K562 (cell line): ENCODE measurements at regions not wholly inside any gene's neighbourhood (a gene's known extent, or its start where the extent isn't known, plus 50 kb on each side); places are given as distances from the start of the nearest gene placed in this dataset.

Source experiments
- ATAC-seq: fragments of 200-7000 bp; cut with Tn5 transposase; 3 replicates; pipeline ENCODE4 v1.9.1; 2020; ENCODE audit warnings: moderate library complexity
- BruUV-seq: library from RNA; stranded (reverse); fragments of 400-500 nt; replicated peaks from 2 replicates; lab custom pipeline; 2021; lab: Mats Ljungman, UMichigan
- CTCF ChIA-PET: fragments of 300-600 bp; formaldehyde crosslinking; extraction: SDS; loops from one replicate; lab custom pipeline; 2021; ENCODE audit warnings: low intra/inter-chr PET ratio; lab: Yijun Ruan, JAX
- POLR2A ChIA-PET: fragments of 300-600, 350-650 bp; sonication (Branson Sonifier 250); formaldehyde crosslinking; extraction: SDS; loops from one replicate; lab custom pipeline; 2021; ENCODE audit warnings: antibody characterized with exemption, inconsistent platforms; lab: Yijun Ruan, JAX
- DNase-seq, 4 experiments: peaks; one replicate each; pipeline versions ENCODE4 v3.0.0 to v3.0.0-alpha.2; 2011 to 2018; ENCODE audit warnings: low spot score in 3 of 4, mixed read lengths in 3 of 4; ENCODE audit errors: extremely low read depth in 1 of 4
- FAIRE-seq: peaks from 2 replicates; lab custom pipeline; 2011; peaks lifted over from hg19 to GRCh38; lab: Jason Lieb, UNC
- H2AFZ ChIP-seq: 2 replicates; pipeline ENCODE4 v1.6.0; 2011; ENCODE audit warnings: low read depth, low read length, control low read depth, inconsistent platforms
- H3K27ac ChIP-seq: fragments of 200-600 bp; 3 replicates; pipeline ENCODE4 v1.8.0; 2011; ENCODE audit warnings: low read depth, mild to moderate bottlenecking, control low read depth, inconsistent platforms, low read length, moderate library complexity, mixed read lengths; ENCODE audit errors: extremely low read depth
- H3K27me3 ChIP-seq, 2 experiments: fragments of 300-600 bp in 1 of 2; 2 replicates in 1 of 2; 3 replicates in 1 of 2; pipeline versions ENCODE4 v1.6.0 to v1.8.0; 2011; ENCODE audit warnings: inconsistent platforms in 2 of 2, low read length in 2 of 2, mild to moderate bottlenecking in 1 of 2, mixed read lengths in 1 of 2, moderate library complexity in 1 of 2; ENCODE audit not compliant: control insufficient read depth in 2 of 2, insufficient read depth in 2 of 2
- H3K36me3 ChIP-seq: fragments of 300-600 bp; 3 replicates; pipeline ENCODE4 v1.8.0; 2011; ENCODE audit warnings: mild to moderate bottlenecking, low read length, inconsistent platforms; ENCODE audit not compliant: control insufficient read depth, insufficient read depth
- H3K4me1 ChIP-seq, 2 experiments: fragments of 200-600 bp in 1 of 2; replicated peaks in 1 of 2; 2 replicates in 1 of 2; 3 replicates in 1 of 2; pipeline versions ENCODE4 v1.5.1 to v1.8.0; 2011; ENCODE audit warnings: inconsistent platforms in 2 of 2, low read length in 2 of 2, mild to moderate bottlenecking in 1 of 2, mixed read lengths in 1 of 2, moderate library complexity in 1 of 2; ENCODE audit not compliant: control insufficient read depth in 2 of 2, insufficient read depth in 2 of 2
- H3K4me2 ChIP-seq: 2 replicates; pipeline ENCODE4 v1.6.1; 2011; ENCODE audit warnings: low read length, control low read depth, inconsistent platforms, mixed read lengths; ENCODE audit not compliant: insufficient read depth
- H3K4me3 ChIP-seq: fragments of 200-600 bp; sonication (generic), shearing (Covaris generic); 2 replicates; pipeline ENCODE4 v1.5.1; 2016; ENCODE audit warnings: control low read depth, inconsistent platforms
- H3K79me2 ChIP-seq: fragments of 200-600 bp; 3 replicates; pipeline ENCODE4 v1.8.0; 2011; ENCODE audit warnings: low read length, inconsistent platforms; ENCODE audit not compliant: control insufficient read depth, insufficient read depth
- H3K9ac ChIP-seq, 2 experiments: 2 replicates each; pipeline versions ENCODE4 v1.6.0 to v1.6.1; 2011; ENCODE audit warnings: low read depth in 2 of 2, low read length in 2 of 2, control low read depth in 1 of 2, inconsistent platforms in 1 of 2, mild to moderate bottlenecking in 1 of 2, mixed read lengths in 1 of 2; ENCODE audit not compliant: insufficient read depth in 1 of 2
- H3K9me1 ChIP-seq: one replicate; pipeline ENCODE4 v1.6.0; 2011; ENCODE audit warnings: inconsistent platforms, mild to moderate bottlenecking, low read length, moderate library complexity; ENCODE audit not compliant: control insufficient read depth, insufficient read depth
- H3K9me3 ChIP-seq: replicated peaks from 2 replicates; pipeline ENCODE4 v1.5.1; 2011; ENCODE audit warnings: low read depth, low read length, inconsistent platforms; ENCODE audit not compliant: control insufficient read depth, insufficient read depth
- H4K20me1 ChIP-seq: replicated peaks from 2 replicates; pipeline ENCODE4 v1.6.1; 2011; ENCODE audit warnings: low read length, inconsistent platforms, mixed read lengths; ENCODE audit not compliant: control insufficient read depth, insufficient read depth
- BRCA1 ChIP-seq, 2 experiments: fragments of 450-650 bp in 1 of 2; sonication (generic) in 1 of 2; formaldehyde crosslinking in 1 of 2; IDR thresholded peaks; 2 replicates each; pipeline versions ENCODE4 v1.5.0 to v1.6.1; 2017 to 2020; ENCODE audit warnings: mild to moderate bottlenecking in 1 of 2, missing genetic modification reagents in 1 of 2
- NRF1 ChIP-seq, 2 experiments: fragments of 450-650 bp; IDR thresholded peaks in 1 of 2; conservative IDR thresholded peaks in 1 of 2; 2 replicates each; pipeline ENCODE4 v1.6.1; 2014; ENCODE audit warnings: mild to moderate bottlenecking in 2 of 2
- RBM25 ChIP-seq: fragments of 200-400 bp; formaldehyde crosslinking; IDR thresholded peaks from 2 replicates; pipeline ENCODE4 v1.6.1; 2018; ENCODE audit warnings: low read length, low read depth, moderate library complexity; ENCODE audit not compliant: severe bottlenecking
- ZNF253 ChIP-seq: fragments of 250-450 bp; sonication (Bioruptor Pico); conservative IDR thresholded peaks from 2 replicates; pipeline ENCODE4 v1.6.1; 2021; ENCODE audit warnings: mild to moderate bottlenecking
- ZNF586 ChIP-seq: fragments of 450-650 bp; formaldehyde crosslinking; conservative IDR thresholded peaks from 2 replicates; pipeline ENCODE4 v1.4.0; 2020; ENCODE audit warnings: mild to moderate bottlenecking, moderate library complexity
- WGBS: fragments of 100-300 bp; shearing (Covaris generic); methylation state at CpG from one replicate; pipeline ENCODE4 v1.1.6; 2016; ENCODE audit warnings: low coverage, mixed read lengths; ENCODE audit not compliant: insufficient coverage; ENCODE audit errors: missing lambda C conversion rate; 5-methylcytosine and 5-hydroxymethylcytosine counted together
- in situ Hi-C: fragments of 300-500 bp; cut with MboI; formaldehyde crosslinking; loops from 4 replicates; pipeline ENCODE4 v1.15.0; 2018; ENCODE audit warnings: inconsistent platforms, mixed read lengths
- intact Hi-C: fragments of 100-400 bp; cut with micrococcal nuclease; formaldehyde crosslinking; loops from 2 replicates; pipeline ENCODE4 v1.14.2; 2022

DNA sequence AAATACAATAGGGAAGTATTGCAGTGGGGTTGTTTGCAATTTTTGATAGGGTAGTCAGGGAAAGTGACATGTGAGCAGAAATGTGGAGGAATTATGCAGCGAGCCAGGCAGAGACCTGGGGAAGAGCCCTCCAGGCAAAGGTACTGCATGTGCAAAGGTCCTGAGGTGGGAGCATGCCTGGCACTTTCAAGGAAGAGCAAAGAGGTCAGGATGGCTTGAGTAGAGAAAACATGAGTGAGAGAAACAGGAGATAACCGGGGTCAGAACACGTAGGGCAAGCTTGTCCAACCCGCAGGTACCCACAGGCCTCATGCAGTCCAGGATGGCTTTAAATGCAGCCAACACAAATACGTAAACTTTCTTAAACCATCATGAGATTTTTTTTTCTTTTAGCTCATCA is 71.0 kb downstream of the COQ2 start:
- Histone ChIP-seq H3K9me3 (no peaks in the 10 kb centered on the region; the same call in 1 of the 2 replicates), H3K4me3 (no peak overlapping the region), H2AFZ (no peak overlapping the region), H3K27me3 (peaks cover 8 to 18% of the 10 kb centered on the region in 2 experiments; a peak in 4 of 5 replicates), H3K9me1 (no peaks in the 10 kb centered on the region), H3K9ac (no peak overlapping the region), H3K4me2 (no peak overlapping the region), H3K36me3 (no peaks in the 10 kb centered on the region), H3K79me2 (no peaks in the 10 kb centered on the region), H4K20me1 (no peaks in the 10 kb centered on the region), H3K27ac (no peak overlapping the region), H3K4me1 (no peaks in the 10 kb centered on the region; a peak in 1 of 5 replicates)
- ChIA-PET POLR2A (interaction anchor here (0.6 kb wide), 1 partner anchor 581 kb away, joined by 3 read pairs; no protein-coding TSS in a partner anchor), CTCF (no interaction called here)
- TF ChIP-seq RBM25 (peak; percentile 15), ZNF253 (no peak), BRCA1 (IDR thresholded peaks at IDR 0.05) (no peak), BRCA1 (CRISPR knock-in tag; IDR thresholded peaks at IDR 0.05) (no peak)
- FAIRE-seq (no peak), DNase-seq (no peak), ATAC-seq (no peak)
- intact Hi-C loops (no loop called here), in situ Hi-C loops (no loop called here)
- 4% methylated on average over 5 of the region's 5 CpGs for WGBS
- no TSS peak for BruUV-seq

DNA sequence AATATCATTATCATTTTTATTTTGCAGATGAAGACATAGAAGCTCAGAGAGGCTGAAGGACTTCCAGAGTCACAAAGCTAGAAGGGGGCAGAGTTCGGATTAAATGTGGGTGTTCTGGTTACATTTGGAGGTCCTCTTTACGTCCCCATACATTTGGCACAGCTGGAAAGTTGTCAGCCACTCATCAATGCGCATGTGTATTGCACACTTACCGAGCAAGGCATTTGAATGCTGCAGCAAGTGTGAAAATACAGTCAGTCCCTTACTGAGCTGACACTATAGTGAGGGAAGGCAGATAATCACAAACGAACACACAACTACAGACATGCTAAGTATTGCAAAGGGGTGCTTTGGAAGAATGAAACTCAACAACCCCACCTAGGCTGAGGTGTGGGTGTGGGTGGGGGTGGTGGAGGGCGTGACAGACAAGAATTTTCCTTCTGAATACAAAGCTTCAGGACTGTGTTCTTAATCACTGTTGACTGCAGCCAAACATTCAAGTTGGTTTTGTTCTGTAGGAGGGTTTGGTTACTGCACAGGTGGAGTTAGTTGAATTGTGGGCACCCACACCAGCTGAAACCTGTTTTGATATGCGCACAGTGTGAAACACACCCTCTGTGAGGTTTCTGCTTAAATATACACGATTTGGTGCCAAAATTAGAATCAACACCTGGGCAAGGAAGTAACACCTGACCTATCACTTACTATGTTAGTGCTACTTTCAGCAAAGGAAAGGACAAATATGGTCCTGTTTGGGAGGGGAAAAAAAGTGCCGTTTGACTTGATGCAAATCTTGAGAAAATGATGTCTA is 72.4 kb downstream of the COQ2 start:
- DNase-seq: no peak
- Histone ChIP-seq H3K27me3 (peaks cover 8 to 18% of the 10 kb centered on the region in 2 experiments; a peak in 4 of 5 replicates), H3K4me1 (no peaks in the 10 kb centered on the region; a peak in 1 of 5 replicates), H3K27ac (no peak overlapping the region), H2AFZ (no peak overlapping the region), H3K4me3 (no peak overlapping the region), H3K9me1 (no peaks in the 10 kb centered on the region), H3K36me3 (no peaks in the 10 kb centered on the region), H3K79me2 (no peaks in the 10 kb centered on the region), H3K4me2 (no peak overlapping the region), H3K9me3 (peaks cover 3% of the 10 kb centered on the region; the same call in 1 of the 2 replicates), H3K9ac (no peak overlapping the region), H4K20me1 (no peaks in the 10 kb centered on the region)
- BruUV-seq: no TSS peak
- 7% methylated on average over 9 of the region's 9 CpGs for WGBS
- ChIA-PET POLR2A (interaction anchor here (0.6 kb wide), 1 partner anchor 930 kb away, joined by 4 read pairs; no protein-coding TSS in a partner anchor), CTCF (no interaction called here)
- intact Hi-C loops: no loop called here
- FAIRE-seq: no peak
- no peak for ATAC-seq
- peak; percentile 56 to 68; a peak in 3 of 4 replicates for TF ChIP-seq NRF1 (conservative IDR thresholded peaks at IDR 0.05 in 1 of 2, IDR thresholded peaks at IDR 0.05 in 1 of 2)
- TF ChIP-seq ZNF586: no peak
- in situ Hi-C loops: no loop called here
